ENCODE measurements at regions not wholly inside any gene's neighbourhood (a gene's known extent, or its start where the extent isn't known, plus 50 kb on each side); places are given as distances from the start of the nearest gene placed in this dataset.

DNA sequence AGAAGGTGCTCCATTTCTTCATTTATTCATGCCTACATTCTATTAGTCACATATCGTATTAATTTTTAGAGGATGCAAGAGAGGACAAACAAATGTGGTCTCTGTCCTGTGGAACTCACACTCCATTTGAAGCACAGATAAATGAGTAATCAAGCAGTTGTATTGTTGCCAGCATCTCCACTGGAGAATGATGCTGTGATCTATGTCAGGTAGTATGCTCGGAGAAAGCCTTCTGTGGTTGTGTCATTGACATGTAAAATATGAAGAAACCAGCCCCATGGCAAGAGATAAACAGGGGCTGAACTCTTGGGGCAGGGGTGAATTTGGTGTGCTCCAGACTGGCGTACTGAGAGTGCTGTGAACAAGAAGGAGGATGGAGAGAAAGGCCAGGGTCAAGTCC is 101.2 kb downstream of the FASLG start:
- Histone ChIP-seq H3K36me3 (ENCODE audit: control insufficient read depth in 3 of 3, insufficient read depth in 2 of 3, low read depth in 1 of 3, low read length in 3 of 3) (no peaks in the 10 kb centered on the region), H3K9me3 (ENCODE audit: control insufficient read depth in 2 of 2, insufficient read depth in 1 of 2, low read depth in 1 of 2, low read length in 1 of 2) (no peaks in the 10 kb centered on the region), H3K27ac (ENCODE audit: low read depth in 1 of 3, low read length in 2 of 3) (no peak overlapping the region), H3K4me1 (ENCODE audit: control insufficient read depth in 3 of 3, insufficient read depth in 2 of 3, low read depth in 1 of 3, low read length in 2 of 3) (no peaks in the 10 kb centered on the region), H3K27me3 (ENCODE audit: control insufficient read depth in 3 of 3, insufficient read depth in 3 of 3, low read length in 3 of 3) (peaks cover 0 to 5% (median 1%) of the 10 kb centered on the region in 3 donors), H3K4me3 (ENCODE audit: low read depth in 1 of 3, low read length in 3 of 3) (no peak overlapping the region)
- DNase-seq (no peak), FAIRE-seq (no peak)
- whole genome bisulfite sequencing, 3 donors = 84 to 93% (median 89%) methylated on average over 3 of the region's 3 CpGs

DNA sequence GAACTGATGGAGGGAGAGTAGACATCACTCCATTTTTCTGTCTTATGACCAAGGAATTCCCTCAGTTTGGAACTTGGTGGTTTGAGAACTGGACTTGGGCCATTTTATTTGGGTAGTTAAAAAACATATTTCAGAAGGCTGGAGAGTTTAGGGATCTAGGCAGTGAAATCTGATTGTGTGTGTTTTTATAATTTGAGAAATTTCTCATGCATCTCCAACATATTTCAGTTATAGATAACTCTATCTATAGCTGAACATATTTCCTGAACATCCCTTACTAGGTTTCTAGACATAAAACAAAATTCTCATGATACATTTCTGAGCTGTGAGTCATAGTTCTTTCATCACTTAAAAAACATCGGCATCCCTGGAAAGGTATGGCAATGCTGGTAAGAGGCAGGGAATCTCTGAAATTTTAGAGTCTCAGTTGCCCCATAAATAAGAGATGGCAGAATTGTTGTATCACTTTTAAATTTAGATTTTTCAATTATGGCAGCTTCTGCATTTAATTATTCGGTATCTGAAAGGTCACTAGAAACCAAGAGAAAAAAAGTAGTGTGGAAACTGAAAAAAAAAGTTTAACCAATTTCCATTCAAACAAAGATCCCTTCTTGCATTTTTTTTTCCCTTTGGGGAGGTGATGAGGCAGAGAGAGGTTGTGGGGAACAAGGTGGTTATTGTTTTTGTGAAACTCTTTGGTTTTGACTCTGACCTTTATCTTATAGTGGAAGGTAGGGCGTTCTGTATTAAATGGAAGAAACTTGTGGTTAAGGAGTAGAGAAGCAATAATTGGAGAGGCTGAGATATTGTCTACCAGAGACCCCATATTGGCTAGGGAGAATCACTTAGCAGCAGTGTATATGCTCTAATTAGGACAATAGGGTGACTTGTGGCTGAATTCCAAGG is 102.9 kb downstream of the FASLG start:
- Histone ChIP-seq H3K27ac (ENCODE audit: low read depth in 1 of 3, low read length in 2 of 3) (no peak overlapping the region), H3K9me3 (ENCODE audit: control insufficient read depth in 2 of 2, insufficient read depth in 1 of 2, low read depth in 1 of 2, low read length in 1 of 2) (no peaks in the 10 kb centered on the region), H3K36me3 (ENCODE audit: control insufficient read depth in 3 of 3, insufficient read depth in 2 of 3, low read depth in 1 of 3, low read length in 3 of 3) (no peaks in the 10 kb centered on the region), H3K4me3 (ENCODE audit: low read depth in 1 of 3, low read length in 3 of 3) (no peak overlapping the region), H3K4me1 (ENCODE audit: control insufficient read depth in 3 of 3, insufficient read depth in 2 of 3, low read depth in 1 of 3, low read length in 2 of 3) (no peaks in the 10 kb centered on the region), H3K27me3 (ENCODE audit: control insufficient read depth in 3 of 3, insufficient read depth in 3 of 3, low read length in 3 of 3) (no peaks in the 10 kb centered on the region)
- no peak for FAIRE-seq
- 60 to 70% (median 68%) methylated on average over 3 of the region's 3 CpGs for WGBS, 3 donors
- no peak for DNase-seq

DNA sequence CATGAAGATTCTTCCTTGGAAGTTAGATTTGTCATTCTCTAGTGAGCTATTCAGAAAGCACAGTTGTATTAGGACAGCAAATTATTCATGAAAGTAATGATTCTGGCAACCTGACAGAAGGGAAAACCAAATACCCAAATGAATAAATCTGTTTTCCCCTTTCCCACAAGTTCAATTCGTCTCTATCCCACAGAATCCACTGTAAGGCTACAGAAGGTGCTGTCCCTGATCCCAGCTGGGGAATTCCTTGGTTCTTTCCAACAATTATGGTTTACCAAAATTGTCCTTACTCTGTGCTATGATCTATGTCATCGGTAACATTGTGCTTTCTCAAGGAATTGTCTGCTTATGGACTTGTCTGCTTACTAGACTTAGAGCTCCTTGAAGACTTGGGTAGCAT is 104.2 kb downstream of the FASLG start:
- DNase-seq = no peak
- Histone ChIP-seq H3K9me3 (ENCODE audit: control insufficient read depth in 2 of 2, insufficient read depth in 1 of 2, low read depth in 1 of 2, low read length in 1 of 2) (no peaks in the 10 kb centered on the region), H3K36me3 (ENCODE audit: control insufficient read depth in 3 of 3, insufficient read depth in 2 of 3, low read depth in 1 of 3, low read length in 3 of 3) (no peaks in the 10 kb centered on the region), H3K27ac (ENCODE audit: low read depth in 1 of 3, low read length in 2 of 3) (no peak overlapping the region), H3K4me3 (ENCODE audit: low read depth in 1 of 3, low read length in 3 of 3) (no peak overlapping the region), H3K4me1 (ENCODE audit: control insufficient read depth in 3 of 3, insufficient read depth in 2 of 3, low read depth in 1 of 3, low read length in 2 of 3) (no peaks in the 10 kb centered on the region), H3K27me3 (ENCODE audit: control insufficient read depth in 3 of 3, insufficient read depth in 3 of 3, low read length in 3 of 3) (no peaks in the 10 kb centered on the region)
- no peak for FAIRE-seq
- 63 to 70% (median 68%) methylated on average over 2 of the region's 2 CpGs for WGBS, 3 donors

DNA sequence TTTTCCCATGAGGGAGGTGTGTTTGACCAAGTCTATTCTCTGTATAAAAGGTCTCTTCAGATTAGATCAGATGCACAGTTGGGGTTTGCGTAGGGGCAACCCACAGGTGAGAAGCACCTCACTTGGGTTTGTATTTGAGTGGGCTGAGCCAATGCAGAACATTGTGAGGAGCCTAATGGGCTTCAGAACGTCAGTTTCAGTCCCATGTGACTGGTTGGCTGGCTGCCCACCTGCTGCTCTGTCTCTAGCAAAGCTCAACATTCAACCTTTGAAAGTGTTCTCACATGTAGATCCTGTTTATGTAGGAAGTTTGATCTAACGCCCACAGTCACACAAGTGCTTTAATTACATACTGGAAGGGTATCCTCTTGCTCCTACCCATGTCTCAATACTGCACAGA is 105.5 kb downstream of the FASLG start:
- Histone ChIP-seq H3K27me3 (ENCODE audit: control insufficient read depth in 3 of 3, insufficient read depth in 3 of 3, low read length in 3 of 3) (no peaks in the 10 kb centered on the region), H3K9me3 (ENCODE audit: control insufficient read depth in 2 of 2, insufficient read depth in 1 of 2, low read depth in 1 of 2, low read length in 1 of 2) (no peaks in the 10 kb centered on the region), H3K27ac (ENCODE audit: low read depth in 1 of 3, low read length in 2 of 3) (no peak overlapping the region), H3K4me1 (ENCODE audit: control insufficient read depth in 3 of 3, insufficient read depth in 2 of 3, low read depth in 1 of 3, low read length in 2 of 3) (no peaks in the 10 kb centered on the region), H3K36me3 (ENCODE audit: control insufficient read depth in 3 of 3, insufficient read depth in 2 of 3, low read depth in 1 of 3, low read length in 3 of 3) (no peaks in the 10 kb centered on the region), H3K4me3 (ENCODE audit: low read depth in 1 of 3, low read length in 3 of 3) (no peak overlapping the region)
- WGBS, 3 donors = 36 to 48% (median 41%) methylated on average over 3 of the region's 3 CpGs
- DNase-seq (no peak), FAIRE-seq (no peak)

DNA sequence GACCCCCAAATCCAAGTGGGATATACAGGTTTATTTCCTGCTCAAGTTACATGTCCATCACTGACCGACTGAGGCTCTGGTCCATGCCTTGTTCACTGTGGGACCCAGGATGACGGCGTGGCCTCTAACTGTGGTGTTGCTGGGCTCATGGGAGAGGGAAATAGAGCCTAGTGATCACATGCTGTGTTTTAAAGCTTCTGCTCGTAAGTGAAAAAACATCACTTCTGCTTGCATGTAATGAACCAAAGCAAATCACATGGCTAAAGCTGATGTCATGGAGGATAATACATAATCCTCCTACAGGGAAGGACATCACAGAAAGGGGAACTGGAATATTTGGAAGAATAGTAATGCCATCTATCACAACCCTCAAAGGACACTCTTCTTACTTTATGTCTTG is 107.6 kb downstream of the FASLG start:
- 87 to 91% (median 87%) methylated on average over 4 of the region's 4 CpGs for WGBS, 3 donors
- Histone ChIP-seq H3K27me3 (ENCODE audit: control insufficient read depth in 3 of 3, insufficient read depth in 3 of 3, low read length in 3 of 3) (no peaks in the 10 kb centered on the region), H3K4me3 (ENCODE audit: low read depth in 1 of 3, low read length in 3 of 3) (no peak overlapping the region), H3K4me1 (ENCODE audit: control insufficient read depth in 3 of 3, insufficient read depth in 2 of 3, low read depth in 1 of 3, low read length in 2 of 3) (no peaks in the 10 kb centered on the region), H3K36me3 (ENCODE audit: control insufficient read depth in 3 of 3, insufficient read depth in 2 of 3, low read depth in 1 of 3, low read length in 3 of 3) (no peaks in the 10 kb centered on the region), H3K27ac (ENCODE audit: low read depth in 1 of 3, low read length in 2 of 3) (no peak overlapping the region), H3K9me3 (ENCODE audit: control insufficient read depth in 2 of 2, insufficient read depth in 1 of 2, low read depth in 1 of 2, low read length in 1 of 2) (no peaks in the 10 kb centered on the region)
- FAIRE-seq = no peak
- no peak for DNase-seq

DNA sequence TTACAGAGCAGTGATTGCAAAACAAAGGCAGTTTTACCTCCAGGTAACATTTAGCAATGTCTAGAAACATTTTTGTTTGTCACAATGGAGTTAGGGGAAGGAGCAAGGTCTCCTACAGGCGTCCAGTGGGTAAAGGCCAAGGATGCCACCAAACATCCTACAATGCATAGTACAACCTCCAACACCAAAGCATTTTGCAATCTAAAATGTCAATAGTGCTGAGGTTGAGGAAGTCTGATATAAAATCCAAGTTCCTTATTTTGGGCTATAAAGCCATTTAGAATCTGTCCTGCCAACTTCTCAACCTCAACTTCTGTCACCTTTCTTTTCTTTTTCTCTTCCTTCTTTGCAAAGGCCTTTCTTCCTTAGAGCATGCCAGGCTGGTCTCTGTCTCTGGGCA is 111.2 kb downstream of the FASLG start:
- no peaks in the 10 kb centered on the region for H3K4me1 ChIP-seq (ENCODE audit: control insufficient read depth in 3 of 3, insufficient read depth in 2 of 3, low read depth in 1 of 3, low read length in 2 of 3)
- no peak overlapping the region for H3K27ac ChIP-seq (ENCODE audit: low read depth in 1 of 3, low read length in 2 of 3)
- no peak overlapping the region for H3K4me3 ChIP-seq (ENCODE audit: low read depth in 1 of 3, low read length in 3 of 3)
- WGBS, 3 donors = 36 to 62% (median 48%) methylated on average over 1 of the region's 1 CpG
- H3K27me3 ChIP-seq (ENCODE audit: control insufficient read depth in 3 of 3, insufficient read depth in 3 of 3, low read length in 3 of 3) = peaks cover 0 to 3% (median 0%) of the 10 kb centered on the region in 3 donors
- no peaks in the 10 kb centered on the region for H3K9me3 ChIP-seq (ENCODE audit: control insufficient read depth in 2 of 2, insufficient read depth in 1 of 2, low read depth in 1 of 2, low read length in 1 of 2)
- no peaks in the 10 kb centered on the region for H3K36me3 ChIP-seq (ENCODE audit: control insufficient read depth in 3 of 3, insufficient read depth in 2 of 3, low read depth in 1 of 3, low read length in 3 of 3)
- FAIRE-seq (no peak), DNase-seq (no peak)

DNA sequence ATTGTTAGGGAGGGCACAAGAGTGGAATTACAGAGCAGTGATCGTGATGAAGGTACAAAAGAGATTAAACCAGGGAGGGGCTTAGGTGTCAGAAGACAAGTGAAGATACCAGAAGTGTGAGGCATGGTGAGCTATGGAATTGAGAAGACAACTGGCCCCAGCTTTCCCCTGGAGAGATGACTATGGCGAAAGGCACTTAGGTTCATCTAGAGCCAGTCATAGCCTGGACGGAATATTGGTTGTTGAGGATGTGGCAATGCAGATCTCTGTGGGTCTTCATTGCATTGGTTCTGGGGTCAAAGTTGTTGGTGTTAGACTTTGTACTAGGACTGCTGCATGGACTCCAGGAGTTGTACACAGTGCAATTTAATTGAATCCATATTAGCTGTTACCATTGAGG is 115.7 kb downstream of the FASLG start:
- Histone ChIP-seq H3K9me3 (ENCODE audit: control insufficient read depth in 2 of 2, insufficient read depth in 1 of 2, low read depth in 1 of 2, low read length in 1 of 2) (no peaks in the 10 kb centered on the region), H3K27me3 (ENCODE audit: control insufficient read depth in 3 of 3, insufficient read depth in 3 of 3, low read length in 3 of 3) (peaks cover 0 to 3% (median 0%) of the 10 kb centered on the region in 3 donors), H3K27ac (ENCODE audit: low read depth in 1 of 3, low read length in 2 of 3) (no peak overlapping the region), H3K4me1 (ENCODE audit: control insufficient read depth in 3 of 3, insufficient read depth in 2 of 3, low read depth in 1 of 3, low read length in 2 of 3) (no peaks in the 10 kb centered on the region), H3K36me3 (ENCODE audit: control insufficient read depth in 3 of 3, insufficient read depth in 2 of 3, low read depth in 1 of 3, low read length in 3 of 3) (no peaks in the 10 kb centered on the region), H3K4me3 (ENCODE audit: low read depth in 1 of 3, low read length in 3 of 3) (no peak overlapping the region)
- WGBS, 3 donors = 80 to 92% (median 85%) methylated on average over 3 of the region's 3 CpGs
- no peak for DNase-seq
- no peak for FAIRE-seq

DNA sequence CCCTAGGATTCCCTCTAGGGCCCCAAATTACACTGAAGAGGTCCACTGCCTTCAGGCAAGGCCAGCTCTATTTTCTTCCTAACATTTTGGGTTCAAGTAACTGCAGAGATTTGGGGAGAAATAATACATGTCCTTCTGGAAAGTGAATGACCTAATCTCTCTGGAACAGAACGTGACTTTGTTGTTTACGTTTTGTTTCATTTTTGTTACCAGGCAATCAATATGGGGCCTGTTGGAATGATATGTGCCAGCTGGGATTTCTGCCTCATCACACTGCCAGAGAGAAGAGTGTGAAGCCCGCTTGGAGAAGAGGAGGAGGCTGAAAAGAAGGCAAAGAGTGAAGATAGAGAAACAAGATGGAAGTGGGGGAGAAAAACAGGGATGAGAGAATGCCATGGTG is 116.7 kb downstream of the FASLG start:
- peaks cover 0 to 3% (median 0%) of the 10 kb centered on the region in 3 donors for H3K27me3 ChIP-seq (ENCODE audit: control insufficient read depth in 3 of 3, insufficient read depth in 3 of 3, low read length in 3 of 3)
- WGBS, 3 donors = 43 to 51% (median 47%) methylated on average over 3 of the region's 3 CpGs
- H3K36me3 ChIP-seq (ENCODE audit: control insufficient read depth in 3 of 3, insufficient read depth in 2 of 3, low read depth in 1 of 3, low read length in 3 of 3) = no peaks in the 10 kb centered on the region
- H3K4me3 ChIP-seq (ENCODE audit: low read depth in 1 of 3, low read length in 3 of 3) = no peak overlapping the region
- no peak for FAIRE-seq
- H3K4me1 ChIP-seq (ENCODE audit: control insufficient read depth in 3 of 3, insufficient read depth in 2 of 3, low read depth in 1 of 3, low read length in 2 of 3) = no peaks in the 10 kb centered on the region
- peak overlapping the region in 1 of 3 donors; percentile 69 for H3K27ac ChIP-seq (ENCODE audit: low read depth in 1 of 3, low read length in 2 of 3)
- H3K9me3 ChIP-seq (ENCODE audit: control insufficient read depth in 2 of 2, insufficient read depth in 1 of 2, low read depth in 1 of 2, low read length in 1 of 2) = no peaks in the 10 kb centered on the region
- DNase-seq = no peak

DNA sequence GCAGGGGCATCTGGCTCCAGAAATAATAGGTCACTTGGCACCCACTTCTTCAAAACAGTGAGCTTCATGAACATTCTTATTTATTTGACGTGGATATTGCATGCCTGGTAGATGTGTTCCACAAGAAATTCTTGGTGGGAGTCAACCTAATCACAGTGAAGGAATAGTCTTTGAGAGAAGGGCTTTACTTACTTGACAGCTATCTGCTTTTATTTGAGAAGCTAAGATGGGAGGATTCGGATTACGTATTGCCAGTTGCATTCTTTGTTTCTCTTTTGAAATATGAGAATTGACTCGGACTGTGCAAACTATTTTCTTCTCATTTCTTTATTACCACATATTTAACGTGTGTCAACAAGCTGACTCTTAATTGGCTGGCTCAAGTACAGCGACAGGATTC is 117.2 kb downstream of the FASLG start:
- peak overlapping the region in 1 of 3 donors; percentile 69 for H3K27ac ChIP-seq (ENCODE audit: low read depth in 1 of 3, low read length in 2 of 3)
- DNase-seq (no peak), FAIRE-seq (no peak)
- H3K9me3 ChIP-seq (ENCODE audit: control insufficient read depth in 2 of 2, insufficient read depth in 1 of 2, low read depth in 1 of 2, low read length in 1 of 2) = no peaks in the 10 kb centered on the region
- H3K27me3 ChIP-seq (ENCODE audit: control insufficient read depth in 3 of 3, insufficient read depth in 3 of 3, low read length in 3 of 3) = peaks cover 0 to 3% (median 0%) of the 10 kb centered on the region in 3 donors
- no peak overlapping the region for H3K4me3 ChIP-seq (ENCODE audit: low read depth in 1 of 3, low read length in 3 of 3)
- H3K36me3 ChIP-seq (ENCODE audit: control insufficient read depth in 3 of 3, insufficient read depth in 2 of 3, low read depth in 1 of 3, low read length in 3 of 3) = no peaks in the 10 kb centered on the region
- H3K4me1 ChIP-seq (ENCODE audit: control insufficient read depth in 3 of 3, insufficient read depth in 2 of 3, low read depth in 1 of 3, low read length in 2 of 3) = no peaks in the 10 kb centered on the region
- 70 to 82% (median 74%) methylated on average over 6 of the region's 6 CpGs for WGBS, 3 donors
